GM03348 (cell line): ENCODE measurements at regions not wholly inside any gene's neighbourhood (a gene's known extent, or its start where the extent isn't known, plus 50 kb on each side); places are given as distances from the start of the nearest gene placed in this dataset.

Source experiments
- DNase-seq: peaks from one replicate; pipeline ENCODE4 v3.0.0; 2012; ENCODE audit warnings: low spot score

GRCh38 chr1:213884402-213884801 lies 103.4 kb upstream of the PROX1 start:
- DNase-seq, result no peak

DNA sequence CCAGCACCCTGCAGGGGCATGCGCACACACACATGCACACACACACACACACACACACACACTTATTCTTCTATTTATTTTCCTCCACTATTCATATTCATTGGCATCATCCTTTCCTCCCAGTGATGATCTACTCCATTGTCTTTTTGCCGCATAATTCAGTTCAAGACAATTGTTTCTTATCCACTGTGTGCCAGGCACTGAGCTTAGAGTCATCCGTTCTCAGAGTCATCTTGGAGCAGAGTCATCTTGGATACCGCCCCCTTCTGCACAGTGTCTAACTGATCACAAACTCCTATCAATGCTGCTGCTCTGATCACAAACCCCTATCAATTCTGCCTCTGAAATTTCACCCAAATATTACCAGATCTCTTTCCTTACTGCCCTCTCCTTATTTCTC lies 102.8 kb upstream of the PROX1 start:
- DNase-seq, result no peak

DNA sequence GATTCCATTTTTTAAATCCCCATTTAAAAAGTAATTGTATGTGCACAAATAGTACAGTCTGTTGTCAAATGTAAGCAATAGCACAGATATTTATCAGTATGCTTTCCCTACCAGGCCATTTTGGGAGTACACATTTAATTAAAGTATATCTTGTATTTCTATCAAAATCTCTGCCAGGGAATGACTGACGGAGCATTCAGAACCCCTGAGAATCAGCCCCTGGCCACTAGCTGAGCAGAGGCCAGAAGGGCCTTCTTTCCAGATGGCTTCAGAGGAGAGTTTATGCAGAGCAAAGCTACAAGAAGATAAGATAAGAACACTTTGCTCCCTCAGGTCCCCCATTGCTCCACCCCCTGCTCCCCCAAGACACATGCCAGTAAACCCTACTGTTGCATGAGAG lies 99.9 kb upstream of the PROX1 start:
- no peak for DNase-seq

DNA sequence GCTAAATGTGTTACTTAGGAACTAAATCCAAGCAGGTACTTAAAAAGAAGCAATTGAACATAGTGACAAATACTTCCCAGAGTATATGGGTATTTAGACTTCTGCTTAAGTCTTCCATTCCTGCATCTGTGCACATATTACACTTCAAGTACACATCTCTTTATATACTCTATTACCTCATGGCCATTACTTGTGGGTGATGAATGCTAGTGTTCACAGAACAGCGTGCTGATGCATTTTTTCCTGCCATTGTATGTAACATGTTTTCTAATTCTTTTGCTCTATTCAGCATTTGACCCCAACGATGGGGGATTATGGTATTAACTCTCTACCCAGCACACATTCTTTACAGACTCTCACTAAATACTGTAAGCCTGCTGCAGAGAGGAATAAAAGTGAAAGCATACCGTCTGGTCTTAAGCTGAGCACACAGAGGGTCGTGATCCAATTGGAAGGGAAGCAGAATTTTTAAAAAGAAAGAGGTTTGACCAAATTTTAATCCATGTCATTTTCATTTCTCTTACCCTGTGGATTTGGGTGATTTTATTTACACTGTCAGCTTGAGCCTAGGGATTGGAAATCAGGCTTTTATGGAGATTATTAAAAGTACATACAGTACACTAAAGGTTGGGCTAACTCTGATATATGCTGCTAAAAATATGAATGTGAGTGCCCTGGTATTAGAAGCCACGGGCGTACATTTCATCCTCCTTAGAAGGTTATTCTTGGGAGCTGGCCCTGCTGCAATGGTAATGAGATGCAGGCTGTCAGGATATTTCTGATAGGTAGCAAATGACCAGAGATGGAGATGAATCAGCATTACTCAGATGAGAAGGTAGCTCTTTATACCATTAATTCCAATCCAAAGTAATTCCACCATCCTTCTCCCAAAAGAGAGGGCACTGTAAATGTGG lies 95.5 kb upstream of the PROX1 start:
- no peak for DNase-seq

- DNase-seq, result no peak
These were observed 89.1 kb upstream of the PROX1 start for GRCh38 chr1:213898684-213899083.

- DNase-seq, result no peak
These were observed 88.4 kb upstream of the PROX1 start for GRCh38 chr1:213899413-213899812.

- no peak for DNase-seq
These were observed 82.4 kb upstream of the PROX1 start for GRCh38 chr1:213905344-213905743.

- DNase-seq, result no peak
These were observed 79.3 kb upstream of the PROX1 start for GRCh38 chr1:213908521-213908920.

- DNase-seq, result no peak
These were observed 73.4 kb upstream of the PROX1 start for GRCh38 chr1:213914392-213914791.

DNA sequence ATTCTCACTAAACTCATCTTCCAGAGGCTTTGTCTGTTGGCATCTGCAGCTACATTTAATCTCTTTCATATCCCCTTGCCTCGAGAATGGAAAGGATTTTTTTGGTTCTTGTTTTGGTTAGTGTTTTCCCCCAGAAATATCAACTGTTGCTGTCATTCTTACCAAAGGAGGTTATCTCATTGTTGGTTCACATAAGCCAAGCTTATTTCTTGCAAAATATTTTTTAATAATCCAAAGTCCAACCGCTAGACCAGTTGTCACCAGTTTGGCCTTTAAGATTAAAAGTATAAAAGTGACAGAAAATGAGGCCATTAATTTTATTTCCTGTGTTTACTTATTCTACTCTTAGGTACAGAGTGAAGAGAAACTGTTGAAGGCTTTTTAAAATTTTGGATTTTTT lies 66.5 kb upstream of the PROX1 start:
- DNase-seq, result no peak

- DNase-seq, result no peak
These were observed 66.1 kb upstream of the PROX1 start for GRCh38 chr1:213921712-213922111.

DNA sequence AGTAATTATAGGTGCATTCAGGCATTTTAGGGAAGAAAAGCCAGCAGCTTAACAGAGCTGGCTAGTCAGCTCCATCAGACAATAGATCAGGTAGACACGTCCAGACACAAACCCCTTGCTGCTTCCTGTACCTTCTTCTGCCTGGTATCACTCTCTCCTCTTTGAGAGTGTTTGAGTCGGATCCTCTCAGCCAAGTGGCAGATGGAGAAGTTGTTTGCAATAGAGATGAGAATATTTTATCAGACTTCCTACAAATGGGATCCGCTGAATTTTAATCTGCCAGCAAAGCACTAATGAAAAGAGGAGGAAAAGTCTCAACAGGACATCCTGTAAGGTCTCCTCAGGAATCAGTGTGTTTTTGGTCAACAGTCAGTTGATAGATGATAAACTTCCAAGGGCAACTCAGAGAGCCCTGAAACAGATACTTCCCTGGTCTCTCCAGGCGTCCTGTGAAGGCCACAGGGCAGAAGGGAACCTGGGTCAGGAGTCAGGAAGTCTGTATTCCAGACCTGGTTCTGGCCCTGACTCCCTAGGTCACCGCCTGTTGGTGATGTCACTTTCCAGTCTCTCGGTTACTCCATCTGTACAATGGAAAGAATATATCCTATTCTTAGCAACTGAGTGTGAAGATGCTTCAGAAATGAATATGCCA lies 62.1 kb upstream of the PROX1 start:
- DNase-seq, result no peak

DNA sequence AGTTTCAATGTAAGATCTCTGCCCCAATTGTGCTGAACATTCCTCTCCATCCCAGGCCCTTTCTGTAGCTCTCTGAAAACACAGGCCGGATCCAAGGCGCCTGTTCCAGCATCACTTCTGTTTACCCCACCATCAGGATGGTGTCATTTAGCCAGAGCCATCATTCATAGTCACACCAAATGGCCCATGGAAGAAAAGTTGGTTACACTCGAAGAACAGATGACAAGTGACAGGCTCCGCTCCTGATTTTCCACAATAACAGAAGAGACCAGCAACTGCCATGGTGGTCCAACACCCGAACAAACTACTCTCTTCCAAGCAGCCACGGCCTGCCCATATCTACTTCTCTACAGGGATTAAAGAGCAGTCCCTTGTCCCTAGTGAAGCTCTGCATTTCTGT lies 59.9 kb upstream of the PROX1 start:
- no peak for DNase-seq

DNA sequence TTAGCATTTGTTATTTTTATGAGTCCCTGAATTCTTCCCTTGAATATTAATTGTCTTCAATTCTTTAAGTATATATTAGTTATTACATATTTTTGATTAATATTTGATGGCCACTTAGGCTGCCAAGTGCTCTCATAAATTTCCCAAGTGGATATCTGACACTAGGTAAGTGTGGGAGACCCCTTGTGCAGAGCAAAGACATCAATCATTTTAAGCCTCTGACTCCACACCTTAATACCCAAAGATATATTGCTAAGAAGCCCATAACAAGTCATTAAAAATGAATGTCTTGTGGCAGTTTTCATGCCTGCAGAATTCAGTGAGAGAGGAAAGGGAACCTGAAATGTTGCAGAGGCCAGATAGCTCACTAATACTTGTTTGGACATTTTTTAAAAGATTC lies 58.4 kb upstream of the PROX1 start:
- DNase-seq, result no peak

DNA sequence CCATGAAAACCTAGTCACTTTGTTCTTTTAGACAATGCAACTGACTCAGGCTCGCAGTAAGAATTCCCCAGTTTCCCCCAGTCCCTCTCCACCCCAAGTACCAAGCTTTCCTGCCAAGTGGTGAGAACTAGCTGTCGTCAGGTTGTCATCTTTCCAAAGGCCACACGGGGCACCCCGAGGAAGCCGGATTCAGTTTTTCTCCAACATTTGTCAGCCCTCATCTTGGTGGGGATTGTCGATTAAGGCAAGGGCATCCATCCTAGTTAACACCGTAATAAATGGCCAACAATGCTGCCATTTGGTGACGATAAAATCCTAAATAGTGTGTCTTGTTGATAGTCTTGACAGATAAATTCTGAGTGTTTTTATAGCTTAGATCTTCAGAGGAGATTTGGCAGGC lies 55.9 kb upstream of the PROX1 start:
- DNase-seq, result no peak

DNA sequence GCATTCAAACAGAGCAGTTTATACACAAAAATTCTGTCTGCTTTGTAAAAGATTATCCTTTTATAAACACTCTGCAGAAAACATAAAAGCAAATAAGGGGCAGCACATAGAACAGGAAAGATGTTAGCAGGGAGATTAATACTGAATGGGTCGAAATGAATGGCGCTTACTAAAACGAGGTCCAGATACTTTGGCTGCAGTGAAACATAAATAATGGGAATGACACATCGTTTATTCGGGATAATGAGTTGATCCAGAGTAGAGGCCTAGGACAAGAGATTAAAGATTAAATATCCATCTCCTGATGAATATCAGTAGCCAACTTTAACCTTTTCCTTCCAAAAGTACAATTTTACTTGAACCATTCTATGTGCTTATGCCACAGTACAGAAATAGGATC lies 54.4 kb upstream of the PROX1 start:
- no peak for DNase-seq

DNA sequence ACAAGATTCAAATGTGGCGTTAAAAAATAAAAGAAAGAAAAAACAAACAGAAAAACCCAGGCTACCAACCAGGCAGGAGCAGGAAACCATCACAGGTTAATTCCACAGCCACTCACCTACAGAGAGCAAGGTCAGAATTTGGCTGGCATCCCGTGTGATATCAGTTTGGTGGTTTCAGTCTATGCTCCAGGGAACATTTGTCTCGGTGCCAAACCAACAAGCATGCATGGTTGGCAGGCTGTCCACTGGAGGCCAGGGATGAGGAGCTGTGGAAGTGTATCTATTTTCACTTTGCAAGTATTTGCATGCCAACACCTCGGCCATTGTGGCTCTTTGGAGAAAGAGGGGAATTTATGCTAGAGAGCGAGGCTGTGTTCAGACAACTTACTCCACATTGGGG lies 53.1 kb upstream of the PROX1 start:
- no peak for DNase-seq

- no peak for DNase-seq
These were observed 51.2 kb upstream of the PROX1 start for GRCh38 chr1:213936571-213936970.
